ENCODE measurements at regions not wholly inside any gene's neighbourhood (a gene's known extent, or its start where the extent isn't known, plus 50 kb on each side); places are given as distances from the start of the nearest gene placed in this dataset.

GRCh38 chr5:29051509-29051908, 2013.1 kb upstream of the CDH9 start:
- TF ChIP-seq CTCF (IDR thresholded peaks at IDR 0.05), result no peak
- Histone ChIP-seq H3K36me3 (no peaks in the 10 kb centered on the region), H3K27me3 (no peaks in the 10 kb centered on the region), H3K27ac (no peak overlapping the region), H3K4me1 (no peaks in the 10 kb centered on the region), H3K4me3 (no peak overlapping the region), H3K9me3 (no peaks in the 10 kb centered on the region)
- no peak for DNase-seq (ENCODE audit: low spot score)

- Histone ChIP-seq H3K36me3 (no peaks in the 10 kb centered on the region), H3K27me3 (no peaks in the 10 kb centered on the region), H3K27ac (no peak overlapping the region), H3K9me3 (no peaks in the 10 kb centered on the region), H3K4me3 (no peak overlapping the region), H3K4me1 (no peaks in the 10 kb centered on the region)
- no peak for DNase-seq (ENCODE audit: low spot score)
- no peak for TF ChIP-seq CTCF (IDR thresholded peaks at IDR 0.05)
These were observed 2003.8 kb upstream of the CDH9 start for GRCh38 chr5:29042152-29042551.

GRCh38 chr5:29040404-29040803, 2002.0 kb upstream of the CDH9 start:
- TF ChIP-seq CTCF (IDR thresholded peaks at IDR 0.05), result no peak
- H3K36me3 ChIP-seq, result no peaks in the 10 kb centered on the region
- no peak overlapping the region for H3K4me3 ChIP-seq
- H3K27me3 ChIP-seq, result no peaks in the 10 kb centered on the region
- no peak for DNase-seq (ENCODE audit: low spot score)
- H3K9me3 ChIP-seq, result no peaks in the 10 kb centered on the region
- H3K27ac ChIP-seq, result no peak overlapping the region
- H3K4me1 ChIP-seq, result no peaks in the 10 kb centered on the region

GRCh38 chr5:29039994-29040393, 2001.6 kb upstream of the CDH9 start:
- Histone ChIP-seq H3K4me3 (no peak overlapping the region), H3K4me1 (no peaks in the 10 kb centered on the region), H3K36me3 (no peaks in the 10 kb centered on the region), H3K27ac (no peak overlapping the region), H3K9me3 (no peaks in the 10 kb centered on the region), H3K27me3 (no peaks in the 10 kb centered on the region)
- TF ChIP-seq CTCF (IDR thresholded peaks at IDR 0.05), result no peak
- no peak for DNase-seq (ENCODE audit: low spot score)

- Histone ChIP-seq H3K27me3 (no peaks in the 10 kb centered on the region), H3K9me3 (no peaks in the 10 kb centered on the region), H3K36me3 (no peaks in the 10 kb centered on the region), H3K4me3 (no peak overlapping the region), H3K4me1 (no peaks in the 10 kb centered on the region), H3K27ac (no peak overlapping the region)
- DNase-seq (ENCODE audit: low spot score), result no peak
- TF ChIP-seq CTCF (IDR thresholded peaks at IDR 0.05), result no peak
These were observed 1999.3 kb upstream of the CDH9 start for GRCh38 chr5:29037716-29038115.

- Histone ChIP-seq H3K27me3 (no peaks in the 10 kb centered on the region), H3K4me3 (no peak overlapping the region), H3K36me3 (no peaks in the 10 kb centered on the region), H3K27ac (no peak overlapping the region), H3K9me3 (no peaks in the 10 kb centered on the region), H3K4me1 (no peaks in the 10 kb centered on the region)
- no peak for TF ChIP-seq CTCF (IDR thresholded peaks at IDR 0.05)
- no peak for DNase-seq (ENCODE audit: low spot score)
These were observed 1985.7 kb upstream of the CDH9 start for GRCh38 chr5:29024052-29024451.
